GM03348 (cell line): ENCODE measurements at regions not wholly inside any gene's neighbourhood (a gene's known extent, or its start where the extent isn't known, plus 50 kb on each side); places are given as distances from the start of the nearest gene placed in this dataset.
A peak's percentile ranks its signal among the peaks of the same experiment; 100 is the strongest.

Experiments
- DNase-seq: peaks from one replicate; pipeline ENCODE4 v3.0.0; 2012; ENCODE audit warnings: low spot score

DNA sequence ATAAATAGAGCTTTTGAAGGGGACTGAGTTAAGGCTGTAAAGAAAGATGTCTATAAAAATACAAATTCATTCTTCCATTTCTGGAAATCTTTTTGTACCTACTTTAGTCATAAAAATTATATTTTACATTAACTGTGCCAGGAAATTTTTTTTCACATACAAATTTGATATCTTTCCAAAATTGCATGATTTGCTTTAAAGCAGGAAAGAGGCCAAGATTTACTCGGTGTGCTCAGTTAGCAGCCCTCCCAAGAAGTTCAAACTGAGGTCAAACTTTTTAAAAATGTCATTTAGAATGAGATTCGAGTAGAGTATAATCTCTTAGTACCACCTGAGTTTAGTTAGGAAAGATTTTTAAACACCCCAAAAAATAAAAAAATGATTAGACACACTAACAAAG is 173.2 kb upstream of the GRIP1 start:
- no peak for DNase-seq

DNA sequence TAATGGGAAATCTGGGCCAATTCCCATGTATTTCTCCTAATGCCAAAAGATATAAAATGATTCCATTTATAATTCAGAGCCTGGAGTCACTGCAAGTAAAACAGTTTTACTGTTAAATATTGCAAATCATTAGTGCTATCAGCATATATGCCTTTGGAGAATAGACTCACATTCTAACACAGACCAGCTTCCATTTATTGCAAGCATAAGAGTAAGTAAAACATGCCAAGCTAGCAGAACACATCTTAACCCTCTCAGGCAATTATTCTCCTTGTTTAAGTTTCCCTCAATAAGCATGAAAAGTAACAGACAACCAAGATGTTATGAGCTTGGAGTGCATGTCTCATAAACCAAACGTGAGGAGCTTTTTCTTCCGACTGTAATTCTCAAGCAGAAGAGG is 173.9 kb upstream of the GRIP1 start:
- DNase-seq = no peak

DNA sequence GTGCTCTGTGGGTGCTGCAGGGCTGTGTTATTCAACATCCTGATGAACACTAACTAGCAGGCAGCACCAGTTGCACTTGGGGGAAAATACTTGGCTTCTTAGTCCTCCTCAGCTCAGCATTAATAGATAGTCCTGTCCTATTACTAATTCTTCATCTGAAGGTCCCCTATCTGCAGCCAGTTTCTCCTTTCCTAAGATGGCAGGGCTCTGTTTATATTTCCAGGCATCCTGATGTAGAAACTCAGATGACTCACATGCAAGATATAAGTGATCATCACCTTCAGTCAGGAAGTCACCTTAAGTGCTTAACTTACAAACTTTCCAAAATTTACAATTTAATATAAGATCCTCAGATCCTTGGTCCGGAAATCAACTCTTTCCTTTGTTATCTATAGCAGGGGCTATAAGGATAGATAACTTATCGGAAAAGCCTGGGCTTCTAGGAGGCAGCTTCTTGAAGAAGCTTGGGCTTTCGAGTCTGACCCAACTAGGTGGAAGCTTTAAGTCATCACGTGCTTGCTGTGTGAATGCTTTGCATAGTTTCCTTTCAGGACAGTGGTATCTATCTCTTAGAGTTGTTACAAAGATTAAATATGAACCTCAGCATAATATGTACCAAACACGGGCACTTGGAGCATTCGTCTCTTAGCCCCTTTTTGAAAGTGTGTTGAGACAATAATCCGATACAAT is 181.0 kb upstream of the GRIP1 start:
- no peak for DNase-seq

DNA sequence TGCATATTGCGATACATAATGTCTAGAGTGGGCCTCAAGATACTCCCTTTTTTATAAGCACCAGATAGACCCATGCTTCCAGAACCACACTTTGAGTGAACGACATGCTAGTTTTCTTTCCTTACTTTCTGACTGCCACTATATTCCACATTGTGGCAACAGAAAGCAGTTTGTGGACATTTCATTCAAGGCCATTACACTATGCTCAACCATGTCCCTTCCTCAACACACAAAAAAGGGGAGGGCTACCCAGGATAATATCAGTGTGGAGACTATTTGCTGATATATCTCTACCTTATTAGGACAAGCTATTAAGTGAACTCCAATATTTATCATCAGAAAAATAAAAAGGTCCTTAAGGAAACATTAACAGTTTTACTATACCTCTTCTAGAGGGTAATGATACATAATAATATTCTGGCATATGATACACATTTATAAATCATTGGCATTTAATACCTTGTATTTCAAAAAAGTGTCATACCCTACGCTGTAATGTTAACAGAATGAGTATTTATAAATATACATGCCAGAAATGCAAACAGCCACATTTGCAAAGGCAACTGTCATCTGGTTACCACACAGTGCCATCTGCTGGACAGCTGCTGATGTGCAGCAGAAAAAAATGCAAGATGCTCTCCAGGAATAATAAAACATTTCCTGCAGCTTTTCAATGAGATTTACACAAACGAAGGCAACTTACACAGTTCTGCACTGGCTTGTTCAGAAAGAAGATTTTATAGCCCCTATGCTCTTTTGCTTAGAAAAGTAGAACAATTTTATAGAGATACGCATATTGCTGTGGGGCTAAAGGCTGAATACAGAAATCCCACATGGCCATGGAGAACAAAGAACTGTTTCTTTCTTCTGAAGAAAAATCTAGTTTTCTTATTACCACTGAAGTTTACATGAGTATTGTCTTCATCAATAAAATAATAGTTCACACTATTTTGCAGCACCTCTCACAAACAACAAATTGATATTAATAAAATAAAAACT is 182.2 kb upstream of the GRIP1 start:
- peak; percentile 60 for DNase-seq

DNA sequence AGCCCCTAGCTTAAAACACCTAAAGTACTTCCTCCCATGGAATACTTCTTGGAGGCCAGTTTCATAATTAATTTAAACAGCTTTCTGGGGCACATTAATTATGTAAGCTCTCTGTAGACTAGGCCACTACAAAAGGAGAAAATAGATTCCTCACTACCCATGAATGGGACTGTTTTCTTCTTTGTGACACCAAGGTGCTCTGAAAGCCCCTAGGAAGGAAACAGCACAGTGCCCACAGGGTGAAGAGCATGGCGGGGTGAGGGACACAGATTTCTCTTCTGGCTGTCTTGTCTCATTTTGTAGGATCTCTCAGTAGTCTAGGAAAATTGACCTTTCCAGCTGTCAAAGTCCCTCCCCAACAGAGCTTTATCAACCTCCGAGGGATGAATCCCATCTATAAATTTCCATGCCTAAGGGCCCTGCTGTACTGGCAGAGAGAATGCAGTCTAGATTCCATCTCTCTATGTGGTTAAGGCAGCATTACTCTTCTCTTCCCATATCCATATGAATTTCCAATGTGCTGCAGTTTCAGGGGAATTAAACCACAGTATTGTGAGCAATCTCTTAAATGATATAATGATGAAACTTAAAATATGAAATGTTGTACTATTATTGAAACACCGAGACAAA is 183.6 kb upstream of the GRIP1 start:
- DNase-seq = no peak

DNA sequence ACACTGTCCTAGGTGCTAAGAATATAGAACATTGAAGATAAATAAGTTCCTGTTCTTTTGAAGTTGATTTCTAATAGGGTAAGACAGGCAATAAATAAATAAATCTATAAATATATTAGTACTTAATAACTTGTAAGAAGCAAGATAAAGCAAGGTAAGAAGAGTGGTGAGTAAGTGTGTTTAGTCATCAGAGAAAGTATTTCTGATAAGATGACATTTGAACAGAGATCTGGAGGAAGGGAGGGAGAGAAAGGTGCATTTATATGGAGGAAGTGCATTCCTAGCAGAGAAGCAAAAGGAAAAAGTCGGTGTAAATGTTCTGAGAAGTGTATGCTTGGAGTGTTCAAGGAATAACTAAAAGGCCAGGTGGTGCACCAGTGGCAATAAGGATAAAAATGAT is 184.4 kb upstream of the GRIP1 start:
- no peak for DNase-seq

DNA sequence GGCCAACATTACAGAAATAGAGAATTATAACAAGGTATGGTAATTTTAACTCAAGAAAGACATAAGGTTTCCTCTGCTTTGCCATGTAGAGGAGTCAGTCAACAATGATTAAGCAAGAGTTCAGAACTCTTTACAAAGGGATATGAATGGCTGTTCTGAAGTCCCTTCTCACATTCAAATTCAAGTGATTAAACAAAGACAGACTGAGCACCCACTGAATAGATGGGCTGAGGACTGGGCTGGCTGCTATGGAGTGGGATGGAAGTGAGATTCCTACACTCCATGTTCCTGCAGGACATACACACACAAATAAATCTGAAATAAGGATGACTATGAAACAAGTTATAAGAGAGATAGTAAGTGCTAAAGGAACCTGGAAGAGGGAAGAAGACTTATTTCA is 199.0 kb upstream of the GRIP1 start:
- no peak for DNase-seq

DNA sequence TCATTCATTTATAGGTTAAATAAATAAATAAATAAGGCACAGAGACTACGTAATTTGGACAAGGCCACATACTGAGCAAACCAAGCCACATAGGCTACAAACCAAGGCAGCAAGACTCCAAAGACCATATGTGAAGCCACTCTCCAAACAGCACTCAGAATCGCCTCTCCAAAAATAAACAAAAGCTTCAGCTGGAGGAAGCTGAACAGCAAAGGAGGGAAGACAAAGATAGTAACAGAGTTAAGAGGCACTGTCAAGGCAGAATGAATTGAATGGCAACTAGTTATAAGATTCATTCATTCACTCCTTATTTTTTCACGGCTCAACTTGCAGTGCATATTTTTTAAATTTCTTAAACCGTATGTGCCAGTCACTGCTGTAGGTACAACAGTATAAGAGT is 200.5 kb upstream of the GRIP1 start:
- DNase-seq = no peak

DNA sequence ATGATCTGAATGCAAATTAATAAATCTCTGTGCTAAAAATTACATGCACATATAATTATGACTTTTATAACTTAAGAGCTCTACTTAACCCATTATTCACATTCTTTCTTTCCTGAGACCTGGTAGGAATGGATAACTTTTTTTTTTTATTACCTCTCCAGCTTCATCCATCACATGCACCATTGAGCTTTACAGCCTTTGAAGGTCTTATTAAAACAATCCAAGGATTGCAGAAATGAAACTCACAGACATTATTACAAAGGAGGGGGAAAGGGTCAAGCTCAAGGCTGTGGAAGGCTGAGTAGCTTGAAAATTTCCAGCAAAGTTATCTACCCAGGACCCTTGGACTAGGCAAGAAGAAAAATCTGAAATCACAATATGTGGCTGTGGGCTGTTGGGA is 202.5 kb upstream of the GRIP1 start:
- no peak for DNase-seq

DNA sequence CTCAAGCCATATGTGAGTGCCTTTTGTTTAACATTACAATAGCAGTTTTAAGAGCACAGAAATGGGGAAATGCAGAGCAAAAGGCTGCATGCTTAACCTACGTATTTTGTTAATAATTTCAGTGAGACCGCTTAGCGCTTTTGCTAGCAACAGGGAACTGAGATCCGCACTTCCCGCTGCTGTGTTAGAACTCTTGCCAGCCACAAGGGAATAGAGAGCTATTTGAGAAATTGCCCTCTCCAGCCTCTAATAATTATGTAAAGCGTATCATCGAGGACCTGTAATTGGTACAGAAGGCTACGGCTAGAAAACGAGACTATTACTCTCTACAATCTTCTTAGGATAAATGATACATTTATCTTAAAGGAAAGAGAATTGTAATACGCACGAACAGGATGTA is 205.2 kb upstream of the GRIP1 start:
- DNase-seq = no peak

DNA sequence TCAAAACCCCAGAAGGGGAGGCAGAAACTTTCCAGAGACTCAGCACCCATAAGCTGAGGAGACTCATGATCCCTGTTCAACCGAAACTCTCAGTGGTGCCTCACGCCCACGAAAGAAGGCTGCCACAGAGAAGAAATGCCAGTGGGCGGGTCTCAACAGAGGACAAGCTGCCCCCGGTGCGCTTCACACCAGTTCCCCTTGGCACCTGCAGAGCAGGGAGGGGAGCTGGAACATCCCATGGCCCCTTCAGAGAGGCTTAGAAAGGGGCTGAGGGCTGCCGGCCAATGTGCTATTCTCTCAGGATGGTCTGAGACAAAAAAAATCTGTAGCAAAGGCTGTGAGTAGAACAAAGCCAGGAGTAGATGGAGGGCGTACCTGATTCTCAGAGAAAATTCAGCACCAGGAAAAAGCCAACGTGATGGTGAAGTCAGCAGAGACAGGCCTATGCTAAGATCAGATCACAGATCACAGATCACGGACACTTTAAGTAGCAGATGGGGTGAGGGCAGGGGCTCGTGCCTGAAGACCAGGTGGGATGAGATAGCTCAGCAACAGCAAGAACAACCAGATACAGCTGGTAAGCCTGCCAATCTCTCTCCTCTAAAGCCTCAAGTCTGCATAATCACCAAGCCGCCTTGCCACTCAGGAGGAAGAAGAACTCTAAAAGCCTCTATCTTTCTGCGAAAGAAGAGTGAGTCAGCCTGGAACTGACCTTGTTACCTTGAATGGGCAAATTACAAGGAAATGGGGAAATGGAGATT is 206.4 kb upstream of the GRIP1 start:
- DNase-seq = no peak

DNA sequence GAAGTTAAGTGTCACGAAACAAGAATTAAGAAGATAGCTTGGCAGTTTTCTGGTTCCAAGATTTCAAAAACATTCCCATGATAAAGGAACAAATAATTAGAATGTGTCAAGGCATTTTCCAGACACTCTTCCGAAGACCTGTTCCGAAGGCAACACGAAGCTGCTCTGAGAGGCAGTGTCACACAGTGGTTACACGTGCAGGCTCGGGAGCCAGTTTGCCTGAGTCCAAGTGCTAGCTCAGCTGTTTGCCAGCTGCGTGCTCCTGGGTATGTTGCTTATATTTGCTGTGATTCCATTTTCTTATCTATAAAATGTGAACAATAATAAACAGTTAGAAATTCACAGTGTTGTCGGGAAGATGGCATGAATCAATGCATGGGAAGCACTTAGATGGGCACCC is 217.9 kb upstream of the GRIP1 start:
- no peak for DNase-seq

DNA sequence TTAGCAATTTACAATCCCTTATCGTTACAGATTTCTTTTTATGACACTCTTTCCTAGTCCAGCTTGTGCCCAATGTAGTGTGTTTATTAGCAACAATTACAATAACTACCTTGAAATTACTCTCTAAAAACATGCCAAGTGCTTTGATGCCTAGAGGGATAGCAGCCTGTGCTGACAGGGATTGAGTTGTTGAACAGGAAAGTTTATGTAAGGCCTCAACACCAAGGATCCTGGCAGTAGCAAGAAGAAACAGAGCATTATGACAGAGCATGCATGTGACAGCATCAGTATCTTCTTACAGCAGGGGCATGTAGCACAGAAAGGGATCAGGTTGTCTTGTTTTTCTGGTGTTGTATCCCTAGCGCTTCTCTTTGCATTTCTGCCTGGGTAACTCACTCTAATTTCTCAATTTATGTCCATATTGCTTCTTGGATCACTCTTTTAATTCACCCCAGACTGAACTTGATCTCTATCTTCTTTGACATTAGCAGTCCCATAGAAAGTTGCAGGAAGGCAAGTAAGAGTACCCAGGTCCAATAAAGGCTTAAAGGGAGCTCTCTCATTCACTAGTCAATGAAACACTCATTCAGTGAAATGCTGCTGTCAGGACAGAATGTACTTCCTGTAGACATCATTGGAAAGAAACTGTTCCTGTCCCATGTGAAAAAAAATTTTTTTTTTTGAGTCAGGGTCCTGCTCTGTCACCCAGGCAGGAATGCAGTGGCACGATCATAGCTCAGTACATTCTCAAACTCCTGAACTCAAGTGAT is 220.0 kb upstream of the GRIP1 start:
- no peak for DNase-seq

DNA sequence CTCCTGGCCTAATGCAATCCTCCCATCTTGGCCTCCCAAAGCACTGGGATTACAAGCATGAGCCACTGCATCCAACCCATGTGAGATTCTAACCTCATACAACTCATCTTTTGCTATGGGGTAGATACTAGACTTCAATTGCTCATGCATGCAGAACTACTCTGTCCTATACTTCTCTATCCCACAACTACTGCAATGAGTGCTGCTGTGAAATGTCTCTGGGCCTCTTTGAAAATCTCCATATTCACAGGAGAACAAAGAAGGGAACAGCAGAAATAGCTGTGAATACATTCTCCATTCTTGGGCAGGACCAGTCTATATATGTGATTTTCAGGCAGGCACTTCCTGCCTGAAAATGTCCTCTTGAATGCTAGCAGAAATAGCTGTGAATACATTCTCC is 220.7 kb upstream of the GRIP1 start:
- DNase-seq = no peak

DNA sequence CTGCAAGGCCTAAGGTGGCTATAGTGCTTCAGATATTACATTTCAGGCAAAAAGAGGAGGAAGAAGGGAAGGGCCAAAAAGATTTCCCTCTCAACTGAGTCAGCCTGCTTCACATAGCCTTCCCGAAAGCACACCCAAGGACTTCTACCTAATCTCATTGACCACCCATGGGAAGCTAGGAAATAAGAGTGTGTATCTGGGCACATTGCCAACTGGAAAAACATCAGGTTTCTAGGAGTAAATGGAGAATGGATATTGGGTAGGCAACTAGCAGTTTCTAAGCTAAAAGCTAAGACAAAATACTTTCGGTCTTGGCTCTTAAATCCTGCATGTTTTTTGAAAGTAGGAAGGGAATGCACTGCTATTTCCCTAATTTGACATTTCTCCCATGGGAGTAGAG is 221.7 kb upstream of the GRIP1 start:
- DNase-seq = no peak

DNA sequence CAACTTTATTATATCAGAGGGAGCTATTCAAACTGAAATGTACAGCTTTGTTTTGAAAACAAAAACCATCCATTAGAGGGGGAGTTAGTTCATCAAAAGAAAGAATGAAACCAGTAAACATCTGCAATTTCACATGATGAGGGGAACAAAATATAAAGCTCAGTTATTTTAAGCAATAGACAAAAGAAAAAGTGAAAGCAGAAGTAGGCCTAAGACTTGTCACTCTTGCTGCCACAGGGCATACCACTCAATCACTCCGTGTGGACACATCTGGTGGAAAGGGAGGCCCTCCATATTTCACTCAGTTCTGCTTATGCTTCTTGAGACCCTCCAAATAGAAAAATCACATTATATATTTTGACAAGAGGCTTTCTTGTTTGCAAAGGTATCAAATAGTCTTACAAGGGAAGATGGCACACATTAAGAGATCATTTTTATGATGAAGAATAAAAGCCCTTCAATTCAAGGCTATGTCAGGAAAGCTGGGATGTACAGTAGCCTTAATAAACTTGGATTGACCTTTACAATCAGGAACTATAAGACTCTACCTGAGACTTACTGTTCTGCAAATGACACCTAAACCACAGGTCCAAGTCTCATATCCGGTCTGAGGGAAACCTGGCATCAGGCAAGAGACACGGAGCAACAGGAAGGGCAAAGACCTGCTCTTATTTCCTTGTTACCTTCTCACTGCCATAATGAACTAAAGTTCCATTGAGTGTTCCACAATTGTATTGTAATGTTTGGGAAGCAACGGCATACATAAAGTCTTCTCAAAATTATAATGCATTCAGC is 222.5 kb upstream of the GRIP1 start:
- DNase-seq = no peak

DNA sequence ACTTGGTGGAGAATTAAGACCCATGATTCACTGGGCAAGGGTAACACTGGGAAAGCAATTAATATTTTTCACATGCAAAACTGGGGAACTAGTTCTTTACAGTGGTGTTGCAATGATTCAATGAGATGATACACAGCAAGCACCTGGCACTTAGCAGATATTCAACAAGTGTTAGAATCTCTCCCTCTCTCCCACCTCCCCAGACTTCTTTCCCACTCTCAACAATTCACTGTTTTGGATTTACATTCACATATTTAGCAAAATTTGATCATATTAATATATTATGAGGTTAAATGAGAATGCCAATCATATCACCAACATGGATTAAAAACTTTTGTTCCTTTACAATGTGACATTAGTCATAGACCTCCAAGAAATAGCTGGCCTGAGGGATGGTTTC is 223.1 kb upstream of the GRIP1 start:
- no peak for DNase-seq

DNA sequence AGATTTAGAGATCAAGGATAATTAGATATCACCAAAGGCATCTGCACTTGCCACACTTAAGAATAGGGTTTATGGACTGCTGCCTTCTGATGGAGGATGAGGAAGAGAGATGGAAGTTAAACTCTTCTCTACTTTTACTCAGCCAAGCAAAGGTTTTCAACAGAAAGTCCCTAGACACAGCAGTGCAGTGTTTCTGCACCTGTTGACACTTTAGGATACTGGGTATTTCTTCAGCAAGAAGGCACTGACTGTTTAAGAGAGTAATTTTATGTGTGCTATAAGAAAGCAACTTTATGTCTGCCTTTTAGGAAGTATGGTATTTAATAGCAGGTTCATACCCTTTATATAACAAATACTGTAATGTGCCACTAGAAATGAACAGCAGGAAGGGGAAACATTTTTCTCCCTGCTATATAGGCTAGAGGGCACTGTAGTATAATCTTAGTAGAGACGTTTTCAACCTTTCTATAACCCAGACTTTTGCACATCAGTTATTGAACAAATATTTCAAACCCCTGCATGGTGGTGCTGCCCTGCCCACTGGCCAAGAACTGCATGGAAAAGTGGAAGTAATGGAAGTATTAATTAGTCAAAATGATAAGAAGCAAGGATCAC is 225.0 kb upstream of the GRIP1 start:
- DNase-seq = no peak

DNA sequence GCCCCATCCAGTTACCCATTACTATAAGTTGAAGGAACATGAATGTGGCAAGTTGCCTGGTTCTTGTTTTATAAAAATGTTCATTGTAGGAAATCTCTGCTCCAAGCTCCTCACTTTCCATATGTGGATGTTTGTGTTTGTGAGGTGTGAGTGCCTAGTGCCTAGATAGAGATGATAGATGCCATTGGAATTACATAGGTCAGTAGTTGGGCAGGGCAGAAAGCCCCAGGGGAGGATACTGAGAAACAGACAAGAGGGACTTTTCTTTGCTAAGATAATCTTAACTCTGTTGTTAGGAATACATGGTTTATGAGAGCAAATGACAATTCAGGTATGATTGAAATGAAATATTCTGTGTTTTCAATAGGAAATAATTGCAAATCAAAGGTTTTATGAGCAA is 226.3 kb upstream of the GRIP1 start:
- no peak for DNase-seq

DNA sequence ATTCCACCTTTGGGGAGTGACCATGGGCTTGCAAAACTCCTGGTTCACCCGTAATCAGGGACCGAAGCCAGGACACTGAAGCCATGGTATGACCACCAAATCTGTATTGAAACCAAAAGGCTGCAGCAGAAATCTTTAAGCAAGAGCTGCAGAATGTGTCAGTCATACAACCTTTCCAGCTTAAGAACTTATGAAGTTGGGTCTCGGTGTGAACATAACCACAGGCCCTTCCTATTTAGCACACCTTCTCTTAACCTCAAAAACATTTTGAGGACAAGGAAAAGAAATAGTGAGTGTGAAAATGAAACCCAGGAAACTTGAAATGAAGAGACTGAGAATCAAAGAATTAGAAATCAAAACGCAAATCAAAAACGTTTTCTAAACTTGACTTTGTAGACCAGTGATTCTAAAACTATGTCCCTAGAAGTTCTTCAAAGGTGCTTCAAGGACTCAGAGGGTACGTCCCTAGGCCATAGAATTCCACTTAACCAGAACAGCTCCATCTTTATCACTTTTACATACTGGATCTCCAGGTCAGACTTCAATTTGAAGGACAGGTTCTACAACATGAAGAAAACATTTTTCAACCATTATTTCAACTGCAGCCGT is 231.6 kb upstream of the GRIP1 start:
- DNase-seq = no peak
